Parathyroid adenoma (tissue), 2 donors: ENCODE measurements at regions not wholly inside any gene's neighbourhood (a gene's known extent, or its start where the extent isn't known, plus 50 kb on each side); places are given as distances from the start of the nearest gene placed in this dataset.

Experiments used
- H2AFZ ChIP-seq: fragments of 300-600 bp; sonication (generic); one replicate; pipeline ENCODE4 v1.7.0; 2017; ENCODE audit warnings: antibody characterized with exemption, mild to moderate bottlenecking
- H3K27ac ChIP-seq: fragments of 300-600 bp; sonication (generic); one replicate; pipeline ENCODE4 v1.7.0; 2017
- H3K27me3 ChIP-seq: fragments of 300-600 bp; sonication (generic); one replicate; pipeline ENCODE4 v1.7.0; 2017; ENCODE audit warnings: low read length; ENCODE audit not compliant: control insufficient read depth, insufficient read depth
- H3K36me3 ChIP-seq: fragments of 300-600 bp; sonication (generic); one replicate; pipeline ENCODE4 v1.7.0; 2017; ENCODE audit warnings: low read length; ENCODE audit not compliant: control insufficient read depth, insufficient read depth
- H3K4me1 ChIP-seq: fragments of 300-600 bp; sonication (generic); one replicate; pipeline ENCODE4 v1.7.0; 2017; ENCODE audit warnings: control low read depth
- H3K4me2 ChIP-seq: fragments of 300-600 bp; sonication (generic); one replicate; pipeline ENCODE4 v1.7.0; 2017; ENCODE audit warnings: low read length
- H3K4me3 ChIP-seq: fragments of 300-600 bp; sonication (generic); one replicate; pipeline ENCODE4 v1.7.0; 2017; ENCODE audit warnings: low read depth, low read length
- H3K79me2 ChIP-seq: fragments of 300-600 bp; sonication (generic); one replicate; pipeline ENCODE4 v1.7.0; 2017; ENCODE audit warnings: control low read depth
- H3K9ac ChIP-seq: fragments of 300-600 bp; sonication (generic); one replicate; pipeline ENCODE4 v1.7.0; 2017; ENCODE audit warnings: mild to moderate bottlenecking
- H3K9me3 ChIP-seq: fragments of 300-600 bp; sonication (generic); one replicate; pipeline ENCODE4 v1.7.0; 2017; ENCODE audit warnings: low read length; ENCODE audit not compliant: control insufficient read depth
- TF ChIP-seq, protein P1 (sequence below): fragments of 300-600 bp; sonication (generic); IDR thresholded peaks from one replicate; pipeline ENCODE4 v1.7.0; 2017; ENCODE audit warnings: antibody characterized with exemption, mild to moderate bottlenecking
- donor health status: primary hyperparathyroidism.

DNA sequence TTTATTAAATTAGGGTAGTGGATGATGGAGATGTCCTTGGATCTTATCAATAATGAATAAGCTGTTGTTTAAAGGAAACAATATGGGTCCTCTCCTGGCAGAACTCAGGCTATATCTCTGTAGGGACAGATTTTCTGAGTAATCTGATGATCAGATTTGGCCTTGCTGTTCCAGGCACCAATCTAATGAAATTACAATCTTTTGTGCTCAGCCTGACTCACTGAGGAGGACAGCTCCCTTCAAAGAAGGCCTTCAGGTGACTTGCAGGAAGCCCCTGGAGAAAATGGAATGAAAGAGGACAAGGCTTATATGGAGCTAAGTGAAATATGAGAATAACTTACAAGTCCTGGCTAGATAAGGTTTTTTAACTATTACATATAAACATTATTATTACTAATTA lies 486.4 kb upstream of the SORCS1 start:
- Histone ChIP-seq H3K27ac (no peak overlapping the region), H3K9me3 (no peaks in the 10 kb centered on the region), H3K4me3 (no peak overlapping the region), H3K4me2 (no peak overlapping the region), H3K79me2 (no peaks in the 10 kb centered on the region), H3K4me1 (no peaks in the 10 kb centered on the region), H3K9ac (no peak overlapping the region), H3K36me3 (no peaks in the 10 kb centered on the region), H3K27me3 (no peaks in the 10 kb centered on the region), H2AFZ (no peak overlapping the region)
- TF ChIP-seq, protein P1, sequence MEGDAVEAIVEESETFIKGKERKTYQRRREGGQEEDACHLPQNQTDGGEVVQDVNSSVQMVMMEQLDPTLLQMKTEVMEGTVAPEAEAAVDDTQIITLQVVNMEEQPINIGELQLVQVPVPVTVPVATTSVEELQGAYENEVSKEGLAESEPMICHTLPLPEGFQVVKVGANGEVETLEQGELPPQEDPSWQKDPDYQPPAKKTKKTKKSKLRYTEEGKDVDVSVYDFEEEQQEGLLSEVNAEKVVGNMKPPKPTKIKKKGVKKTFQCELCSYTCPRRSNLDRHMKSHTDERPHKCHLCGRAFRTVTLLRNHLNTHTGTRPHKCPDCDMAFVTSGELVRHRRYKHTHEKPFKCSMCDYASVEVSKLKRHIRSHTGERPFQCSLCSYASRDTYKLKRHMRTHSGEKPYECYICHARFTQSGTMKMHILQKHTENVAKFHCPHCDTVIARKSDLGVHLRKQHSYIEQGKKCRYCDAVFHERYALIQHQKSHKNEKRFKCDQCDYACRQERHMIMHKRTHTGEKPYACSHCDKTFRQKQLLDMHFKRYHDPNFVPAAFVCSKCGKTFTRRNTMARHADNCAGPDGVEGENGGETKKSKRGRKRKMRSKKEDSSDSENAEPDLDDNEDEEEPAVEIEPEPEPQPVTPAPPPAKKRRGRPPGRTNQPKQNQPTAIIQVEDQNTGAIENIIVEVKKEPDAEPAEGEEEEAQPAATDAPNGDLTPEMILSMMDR, result no peak

DNA sequence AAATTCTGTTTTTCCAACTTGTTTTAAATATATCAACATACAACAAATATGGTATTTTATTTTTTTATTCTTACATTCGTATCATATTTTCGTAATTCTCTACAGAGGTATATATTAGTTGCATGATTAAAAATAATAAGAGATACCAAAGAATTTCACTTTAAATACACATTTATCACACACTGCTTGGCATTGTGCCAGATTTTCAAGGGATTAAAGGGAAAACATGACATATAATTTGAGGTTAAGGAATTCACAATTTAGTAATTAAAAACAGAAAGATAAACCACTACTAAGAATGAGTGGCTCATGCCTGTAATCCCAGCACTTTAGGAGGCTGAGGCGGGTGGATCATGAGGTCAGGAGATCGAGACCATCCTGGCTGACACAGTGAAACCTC lies 484.7 kb upstream of the SORCS1 start:
- TF ChIP-seq, protein P1, result no peak
- Histone ChIP-seq H3K9me3 (no peaks in the 10 kb centered on the region), H3K36me3 (no peaks in the 10 kb centered on the region), H3K4me1 (no peaks in the 10 kb centered on the region), H2AFZ (no peak overlapping the region), H3K4me3 (no peak overlapping the region), H3K4me2 (no peak overlapping the region), H3K27ac (no peak overlapping the region), H3K27me3 (no peaks in the 10 kb centered on the region), H3K79me2 (no peaks in the 10 kb centered on the region), H3K9ac (no peak overlapping the region)

DNA sequence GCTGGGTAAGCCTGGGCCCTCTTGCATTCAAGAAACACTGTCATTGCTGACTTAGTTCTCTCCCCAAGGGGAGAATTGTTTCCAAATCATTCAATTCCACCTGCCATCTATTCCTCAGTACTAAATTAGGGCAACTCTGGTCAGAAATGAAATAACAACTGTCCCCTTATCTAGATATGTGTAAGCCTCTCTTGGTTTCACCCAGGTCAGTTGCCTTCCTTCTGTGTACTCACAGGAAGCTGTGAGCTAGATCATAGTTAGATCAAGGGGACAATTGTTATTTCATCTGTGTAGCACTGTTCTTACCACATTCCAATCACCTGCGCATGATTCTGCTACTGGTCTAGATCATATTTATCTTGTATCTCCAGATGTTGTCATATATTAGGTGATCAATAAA lies 483.0 kb upstream of the SORCS1 start:
- Histone ChIP-seq H3K4me2 (no peak overlapping the region), H2AFZ (no peak overlapping the region), H3K27me3 (no peaks in the 10 kb centered on the region), H3K36me3 (no peaks in the 10 kb centered on the region), H3K79me2 (no peaks in the 10 kb centered on the region), H3K4me3 (no peak overlapping the region), H3K4me1 (no peaks in the 10 kb centered on the region), H3K27ac (no peak overlapping the region), H3K9ac (no peak overlapping the region), H3K9me3 (no peaks in the 10 kb centered on the region)
- TF ChIP-seq, protein P1, result no peak

DNA sequence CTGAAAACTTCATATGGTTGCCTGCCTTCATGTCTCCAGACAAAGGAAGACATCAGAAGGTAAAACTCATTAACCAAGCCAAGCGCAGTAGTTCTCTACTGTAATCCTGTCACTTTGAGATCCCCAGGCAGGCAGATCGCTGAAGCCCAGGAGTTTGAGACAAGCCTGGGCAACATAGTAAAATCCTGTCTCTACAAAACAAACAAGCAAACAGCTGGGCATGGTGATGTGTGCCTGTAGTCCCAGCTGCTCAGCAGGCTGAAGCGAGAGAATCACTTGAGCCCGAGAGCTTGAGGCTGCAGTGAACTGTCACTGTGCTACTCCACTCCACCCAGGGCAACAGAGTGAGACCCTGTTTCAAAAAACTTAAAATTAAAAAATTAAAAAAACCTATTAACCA lies 467.4 kb upstream of the SORCS1 start:
- Histone ChIP-seq H3K79me2 (no peaks in the 10 kb centered on the region), H3K9ac (no peak overlapping the region), H3K27ac (no peak overlapping the region), H2AFZ (no peak overlapping the region), H3K4me1 (no peaks in the 10 kb centered on the region), H3K36me3 (no peaks in the 10 kb centered on the region), H3K27me3 (no peaks in the 10 kb centered on the region), H3K9me3 (no peaks in the 10 kb centered on the region), H3K4me2 (no peak overlapping the region), H3K4me3 (no peak overlapping the region)
- TF ChIP-seq, protein P1, result no peak

DNA sequence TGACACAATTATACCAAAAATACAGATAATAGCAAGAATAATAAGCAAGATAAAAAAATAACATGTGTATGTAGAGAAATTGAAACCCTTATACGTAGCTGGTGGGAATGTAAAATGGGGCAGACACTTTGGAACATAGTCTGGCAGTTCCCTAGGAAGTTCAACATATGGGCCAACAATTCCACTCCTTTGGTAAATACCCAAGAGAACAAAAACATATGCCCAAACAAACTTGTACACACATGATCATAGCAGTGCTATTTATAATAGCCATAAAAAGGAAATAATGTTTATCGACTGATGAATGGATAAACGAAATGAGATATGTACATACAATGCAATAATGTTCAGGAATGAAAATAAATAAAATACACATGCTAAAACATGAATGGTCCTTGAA lies 462.4 kb upstream of the SORCS1 start:
- TF ChIP-seq, protein P1, result no peak
- Histone ChIP-seq H3K79me2 (no peaks in the 10 kb centered on the region), H3K36me3 (no peaks in the 10 kb centered on the region), H3K27me3 (no peaks in the 10 kb centered on the region), H3K4me1 (no peaks in the 10 kb centered on the region), H2AFZ (no peak overlapping the region), H3K4me2 (no peak overlapping the region), H3K9ac (no peak overlapping the region), H3K9me3 (no peaks in the 10 kb centered on the region), H3K27ac (no peak overlapping the region), H3K4me3 (no peak overlapping the region)
